ENCODE measurements at regions not wholly inside any gene's neighbourhood (a gene's known extent, or its start where the extent isn't known, plus 50 kb on each side); places are given as distances from the start of the nearest gene placed in this dataset.

- no peak for DNase-seq
- no peaks in the 10 kb centered on the region for H3K27me3 ChIP-seq (replicated peaks)
- H3K36me3 ChIP-seq (replicated peaks) = no peaks in the 10 kb centered on the region
- no peak for TF ChIP-seq CTCF (IDR thresholded peaks at IDR 0.05; ENCODE audit: low read depth, low read length, missing control alignments)
- no peak overlapping the region for H3K4me3 ChIP-seq (ENCODE audit: low read depth, low read length)
- in situ Hi-C loops (cut with HindIII; ENCODE audit: low pct_ligation_motif_present, low sequenced_read_pairs) = no loop called here
- H3K27ac ChIP-seq = no peak overlapping the region
Measured at GRCh38 chr13:85935868-85936467, 136.7 kb upstream of the SLITRK6 start.

- H3K27me3 ChIP-seq (replicated peaks) = no peaks in the 10 kb centered on the region
- in situ Hi-C loops (cut with HindIII; ENCODE audit: low pct_ligation_motif_present, low sequenced_read_pairs) = no loop called here
- no peak for DNase-seq
Measured at GRCh38 chr13:85930108-85930507, 130.9 kb upstream of the SLITRK6 start.

GRCh38 chr13:85910962-85911361 lies 111.7 kb upstream of the SLITRK6 start:
- no peak for TF ChIP-seq CTCF (IDR thresholded peaks at IDR 0.05; ENCODE audit: low read depth, low read length, missing control alignments)
- H3K27me3 ChIP-seq (replicated peaks) = no peaks in the 10 kb centered on the region
- in situ Hi-C loops (cut with HindIII; ENCODE audit: low pct_ligation_motif_present, low sequenced_read_pairs) = no loop called here

More at GRCh38 chr13:85930108-85930507, 130.9 kb upstream of the SLITRK6 start:
- no peaks in the 10 kb centered on the region for H3K36me3 ChIP-seq (replicated peaks)
- no peak overlapping the region for H3K4me3 ChIP-seq (ENCODE audit: low read depth, low read length)
- H3K27ac ChIP-seq = no peak overlapping the region
- no peak for TF ChIP-seq CTCF (IDR thresholded peaks at IDR 0.05; ENCODE audit: low read depth, low read length, missing control alignments)

GRCh38 chr13:85900521-85900920 lies 101.3 kb upstream of the SLITRK6 start:
- in situ Hi-C loops (cut with HindIII; ENCODE audit: low pct_ligation_motif_present, low sequenced_read_pairs) = no loop called here
- Histone ChIP-seq H3K4me3 (ENCODE audit: low read depth, low read length) (no peak overlapping the region), H3K27ac (no peak overlapping the region), H3K27me3 (replicated peaks) (no peaks in the 10 kb centered on the region), H3K36me3 (replicated peaks) (no peaks in the 10 kb centered on the region)
- TF ChIP-seq CTCF (IDR thresholded peaks at IDR 0.05; ENCODE audit: low read depth, low read length, missing control alignments) = no peak
- DNase-seq = no peak

More at GRCh38 chr13:85910962-85911361, 111.7 kb upstream of the SLITRK6 start:
- no peak overlapping the region for H3K27ac ChIP-seq
- H3K36me3 ChIP-seq (replicated peaks) = no peaks in the 10 kb centered on the region
- no peak overlapping the region for H3K4me3 ChIP-seq (ENCODE audit: low read depth, low read length)
- no peak for DNase-seq

GRCh38 chr13:85896516-85897450 lies 97.6 kb upstream of the SLITRK6 start:
- H3K27ac ChIP-seq = no peak overlapping the region
- in situ Hi-C loops (cut with HindIII; ENCODE audit: low pct_ligation_motif_present, low sequenced_read_pairs) = no loop called here
- TF ChIP-seq CTCF (IDR thresholded peaks at IDR 0.05; ENCODE audit: low read depth, low read length, missing control alignments) = peak; percentile 33
- no peak for DNase-seq
- no peaks in the 10 kb centered on the region for H3K36me3 ChIP-seq (replicated peaks)
- no peaks in the 10 kb centered on the region for H3K27me3 ChIP-seq (replicated peaks)
- H3K4me3 ChIP-seq (ENCODE audit: low read depth, low read length) = no peak overlapping the region
